ENCODE measurements at regions not wholly inside any gene's neighbourhood (a gene's known extent, or its start where the extent isn't known, plus 50 kb on each side); places are given as distances from the start of the nearest gene placed in this dataset.

DNA sequence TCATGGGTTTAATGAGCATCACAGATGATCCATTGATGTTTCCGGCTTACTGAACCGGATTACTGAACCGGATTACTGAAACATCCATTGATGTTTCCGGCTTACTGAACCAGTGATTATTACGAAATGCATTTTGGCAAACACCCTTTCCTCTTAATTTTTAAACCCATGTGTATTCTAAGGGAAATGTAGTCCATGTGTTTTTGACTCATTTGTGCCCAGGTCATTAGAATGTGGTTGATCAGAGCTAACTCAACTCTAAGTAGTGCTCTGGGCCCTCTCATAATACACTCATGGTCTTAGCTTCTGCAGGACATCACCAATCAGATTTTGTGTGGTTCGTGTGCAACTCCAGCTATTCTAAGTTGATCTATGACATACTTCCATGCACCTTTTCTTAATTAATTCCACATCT is 141.6 kb downstream of the SPATA18 start:
- no peak overlapping the region for H2AFZ ChIP-seq (ENCODE audit: low read depth, low read length)
- H4K8ac ChIP-seq (ENCODE audit: low read length), result no peak overlapping the region
- WGBS, result 81% methylated on average over 2 of the region's 6 CpGs
- no peak overlapping the region for H2BK120ac ChIP-seq (ENCODE audit: low read depth, low read length)
- no peak overlapping the region for H4K91ac ChIP-seq (ENCODE audit: low read length)
- no peaks in the 10 kb centered on the region for H3K36me3 ChIP-seq (ENCODE audit: control insufficient read depth in 1 of 2, insufficient read depth in 2 of 2, low read depth in 1 of 2, low read length in 2 of 2)
- H3K18ac ChIP-seq (ENCODE audit: low read depth in 1 of 2, low read length in 2 of 2), result no peak overlapping the region
- no peaks in the 10 kb centered on the region for H3K79me1 ChIP-seq (replicated peaks; ENCODE audit: low read length, poor library complexity, severe bottlenecking)
- H3K27ac ChIP-seq (ENCODE audit: low read length, poor library complexity, severe bottlenecking), result no peak overlapping the region
- H3K4me2 ChIP-seq (ENCODE audit: low read length, poor library complexity, severe bottlenecking), result no peak overlapping the region
- no peak overlapping the region for H2BK5ac ChIP-seq (ENCODE audit: low read depth, low read length, poor library complexity, severe bottlenecking)
- no peak overlapping the region for H3K23ac ChIP-seq (ENCODE audit: low read length in 2 of 2)
- no peak overlapping the region for H2AK5ac ChIP-seq (ENCODE audit: low read length, severe bottlenecking)
- H3K4me3 ChIP-seq (ENCODE audit: insufficient read depth in 1 of 2, low read depth in 1 of 2, low read length in 2 of 2), result no peak overlapping the region
- H3K4ac ChIP-seq (ENCODE audit: low read depth in 1 of 2, low read length in 2 of 2), result no peak overlapping the region
- H3K9me3 ChIP-seq (ENCODE audit: control insufficient read depth, low read length), result no peaks in the 10 kb centered on the region
- no peak overlapping the region for H2BK15ac ChIP-seq (ENCODE audit: low read depth, poor library complexity, severe bottlenecking)
- peak overlapping the region; percentile 63 for H3K9ac ChIP-seq (ENCODE audit: low read length)
- no peak for DNase-seq
- no peaks in the 10 kb centered on the region for H3K4me1 ChIP-seq (ENCODE audit: control insufficient read depth, insufficient read depth, low read depth, low read length)
- no peak overlapping the region for H3K14ac ChIP-seq (ENCODE audit: low read length in 2 of 2)
- no peak overlapping the region for H2BK12ac ChIP-seq (ENCODE audit: low read length in 2 of 2)
- no peaks in the 10 kb centered on the region for H3K27me3 ChIP-seq (ENCODE audit: control insufficient read depth in 1 of 2, insufficient read depth in 1 of 2, low read length in 2 of 2)

GRCh38 chr4:52195869-52196268 is 144.8 kb downstream of the SPATA18 start:
- peak overlapping the region; percentile 34 for H3K9ac ChIP-seq (ENCODE audit: low read length)
- H2BK120ac ChIP-seq (ENCODE audit: low read depth, low read length), result no peak overlapping the region
- no peak overlapping the region for H3K4ac ChIP-seq (ENCODE audit: low read depth in 1 of 2, low read length in 2 of 2)
- WGBS, result 76% methylated on average over 3 of the region's 5 CpGs
- no peaks in the 10 kb centered on the region for H3K36me3 ChIP-seq (ENCODE audit: control insufficient read depth in 1 of 2, insufficient read depth in 2 of 2, low read depth in 1 of 2, low read length in 2 of 2)
- H2AK5ac ChIP-seq (ENCODE audit: low read length, severe bottlenecking), result no peak overlapping the region
- H3K4me2 ChIP-seq (ENCODE audit: low read length, poor library complexity, severe bottlenecking), result no peak overlapping the region
- H2BK5ac ChIP-seq (ENCODE audit: low read depth, low read length, poor library complexity, severe bottlenecking), result no peak overlapping the region
- H4K8ac ChIP-seq (ENCODE audit: low read length), result no peak overlapping the region
- no peak overlapping the region for H3K23ac ChIP-seq (ENCODE audit: low read length in 2 of 2)
- H2BK15ac ChIP-seq (ENCODE audit: low read depth, poor library complexity, severe bottlenecking), result no peak overlapping the region
- H2BK12ac ChIP-seq (ENCODE audit: low read length in 2 of 2), result no peak overlapping the region
- H4K91ac ChIP-seq (ENCODE audit: low read length), result no peak overlapping the region
- no peaks in the 10 kb centered on the region for H3K79me1 ChIP-seq (replicated peaks; ENCODE audit: low read length, poor library complexity, severe bottlenecking)
- no peak overlapping the region for H3K27ac ChIP-seq (ENCODE audit: low read length, poor library complexity, severe bottlenecking)
- peaks cover 6% of the 10 kb centered on the region for H3K4me1 ChIP-seq (ENCODE audit: control insufficient read depth, insufficient read depth, low read depth, low read length)
- H3K27me3 ChIP-seq (ENCODE audit: control insufficient read depth in 1 of 2, insufficient read depth in 1 of 2, low read length in 2 of 2), result no peaks in the 10 kb centered on the region
- no peak overlapping the region for H3K18ac ChIP-seq (ENCODE audit: low read depth in 1 of 2, low read length in 2 of 2)
- DNase-seq, result no peak
- no peaks in the 10 kb centered on the region for H3K9me3 ChIP-seq (ENCODE audit: control insufficient read depth, low read length)
- no peak overlapping the region for H3K4me3 ChIP-seq (ENCODE audit: insufficient read depth in 1 of 2, low read depth in 1 of 2, low read length in 2 of 2)
- no peak overlapping the region for H3K14ac ChIP-seq (ENCODE audit: low read length in 2 of 2)
- H2AFZ ChIP-seq (ENCODE audit: low read depth, low read length), result no peak overlapping the region

DNA sequence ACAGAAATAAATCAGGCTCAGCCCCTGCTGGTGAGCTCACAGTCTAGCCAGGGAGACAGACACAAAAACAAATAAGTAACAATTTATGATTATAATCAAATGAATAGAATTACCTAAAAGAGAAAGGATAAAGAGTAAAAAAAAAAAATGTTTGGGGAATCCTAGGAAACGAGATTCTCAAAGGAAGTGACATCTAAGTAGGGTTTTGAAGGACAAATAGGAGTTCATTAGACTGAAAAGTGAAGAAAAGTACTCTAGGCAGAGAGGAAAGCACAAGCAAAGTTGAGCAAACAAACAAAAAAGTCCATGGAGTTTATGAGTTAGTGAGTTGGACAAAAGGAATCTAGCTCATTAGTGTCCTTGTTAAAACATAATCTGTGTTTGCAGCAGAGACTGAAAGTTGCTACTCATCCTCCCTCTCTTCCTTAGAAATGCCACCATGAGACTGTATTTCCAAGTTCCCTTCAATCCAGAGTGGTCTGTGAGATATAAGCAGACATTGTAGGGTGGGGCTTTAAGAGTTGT is 145.6 kb downstream of the SPATA18 start:
- Histone ChIP-seq H3K4me3 (ENCODE audit: insufficient read depth in 1 of 2, low read depth in 1 of 2, low read length in 2 of 2) (no peak overlapping the region), H2BK15ac (ENCODE audit: low read depth, poor library complexity, severe bottlenecking) (no peak overlapping the region), H4K8ac (ENCODE audit: low read length) (no peak overlapping the region), H2BK5ac (ENCODE audit: low read depth, low read length, poor library complexity, severe bottlenecking) (no peak overlapping the region), H2AFZ (ENCODE audit: low read depth, low read length) (no peak overlapping the region), H3K9me3 (ENCODE audit: control insufficient read depth, low read length) (no peaks in the 10 kb centered on the region), H3K4me1 (ENCODE audit: control insufficient read depth, insufficient read depth, low read depth, low read length) (peaks cover 6% of the 10 kb centered on the region), H3K4me2 (ENCODE audit: low read length, poor library complexity, severe bottlenecking) (no peak overlapping the region), H3K36me3 (ENCODE audit: control insufficient read depth in 1 of 2, insufficient read depth in 2 of 2, low read depth in 1 of 2, low read length in 2 of 2) (peaks cover 0 to under 1% of the 10 kb centered on the region in 2 experiments), H4K91ac (ENCODE audit: low read length) (no peak overlapping the region), H3K14ac (ENCODE audit: low read length in 2 of 2) (no peak overlapping the region), H2BK12ac (ENCODE audit: low read length in 2 of 2) (no peak overlapping the region), H2AK5ac (ENCODE audit: low read length, severe bottlenecking) (no peak overlapping the region), H3K27ac (ENCODE audit: low read length, poor library complexity, severe bottlenecking) (no peak overlapping the region), H3K79me1 (replicated peaks; ENCODE audit: low read length, poor library complexity, severe bottlenecking) (no peaks in the 10 kb centered on the region), H3K4ac (ENCODE audit: low read depth in 1 of 2, low read length in 2 of 2) (no peak overlapping the region), H3K27me3 (ENCODE audit: control insufficient read depth in 1 of 2, insufficient read depth in 1 of 2, low read length in 2 of 2) (no peaks in the 10 kb centered on the region), H3K9ac (ENCODE audit: low read length) (peak overlapping the region; percentile 77), H3K23ac (ENCODE audit: low read length in 2 of 2) (no peak overlapping the region), H3K18ac (ENCODE audit: low read depth in 1 of 2, low read length in 2 of 2) (no peak overlapping the region), H2BK120ac (ENCODE audit: low read depth, low read length) (no peak overlapping the region)
- WGBS, result 49% methylated on average over 1 of the region's 1 CpG
- no peak for DNase-seq

- peaks cover 6% of the 10 kb centered on the region for H3K4me1 ChIP-seq (ENCODE audit: control insufficient read depth, insufficient read depth, low read depth, low read length)
- H4K91ac ChIP-seq (ENCODE audit: low read length), result no peak overlapping the region
- no peak overlapping the region for H2AK5ac ChIP-seq (ENCODE audit: low read length, severe bottlenecking)
- H3K27ac ChIP-seq (ENCODE audit: low read length, poor library complexity, severe bottlenecking), result no peak overlapping the region
- no peak overlapping the region for H3K23ac ChIP-seq (ENCODE audit: low read length in 2 of 2)
- no peak overlapping the region for H2BK12ac ChIP-seq (ENCODE audit: low read length in 2 of 2)
- no peak overlapping the region for H3K18ac ChIP-seq (ENCODE audit: low read depth in 1 of 2, low read length in 2 of 2)
- no peak overlapping the region for H3K4ac ChIP-seq (ENCODE audit: low read depth in 1 of 2, low read length in 2 of 2)
- H2AFZ ChIP-seq (ENCODE audit: low read depth, low read length), result no peak overlapping the region
- no peak overlapping the region for H3K14ac ChIP-seq (ENCODE audit: low read length in 2 of 2)
- peaks cover 0 to 5% of the 10 kb centered on the region in 2 experiments for H3K36me3 ChIP-seq (ENCODE audit: control insufficient read depth in 1 of 2, insufficient read depth in 2 of 2, low read depth in 1 of 2, low read length in 2 of 2)
- H3K9me3 ChIP-seq (ENCODE audit: control insufficient read depth, low read length), result no peaks in the 10 kb centered on the region
- H3K79me1 ChIP-seq (replicated peaks; ENCODE audit: low read length, poor library complexity, severe bottlenecking), result no peaks in the 10 kb centered on the region
- no peak overlapping the region for H2BK120ac ChIP-seq (ENCODE audit: low read depth, low read length)
- H3K9ac ChIP-seq (ENCODE audit: low read length), result peak overlapping the region; percentile 77
- no peaks in the 10 kb centered on the region for H3K27me3 ChIP-seq (ENCODE audit: control insufficient read depth in 1 of 2, insufficient read depth in 1 of 2, low read length in 2 of 2)
- no peak overlapping the region for H2BK5ac ChIP-seq (ENCODE audit: low read depth, low read length, poor library complexity, severe bottlenecking)
- DNase-seq, result no peak
- 69% methylated on average over 2 of the region's 2 CpGs for WGBS
- peak overlapping the region in 1 of 2 experiments; percentile 49 for H3K4me3 ChIP-seq (ENCODE audit: insufficient read depth in 1 of 2, low read depth in 1 of 2, low read length in 2 of 2)
- no peak overlapping the region for H3K4me2 ChIP-seq (ENCODE audit: low read length, poor library complexity, severe bottlenecking)
- H2BK15ac ChIP-seq (ENCODE audit: low read depth, poor library complexity, severe bottlenecking), result no peak overlapping the region
- H4K8ac ChIP-seq (ENCODE audit: low read length), result no peak overlapping the region
Measured at GRCh38 chr4:52197306-52197705, 146.2 kb downstream of the SPATA18 start.

All from mesenchymal stem cell (in vitro differentiated cells and primary cell).